DOHH2 (cell line): ENCODE measurements at regions not wholly inside any gene's neighbourhood (a gene's known extent, or its start where the extent isn't known, plus 50 kb on each side); places are given as distances from the start of the nearest gene placed in this dataset.

Experiments used
- EZH2phosphoT487 ChIP-seq: fragments of 200-600 bp; sonication (generic); IDR thresholded peaks from 2 replicates; pipeline ENCODE4 v1.6.1; 2017; ENCODE audit warnings: borderline replicate concordance, mild to moderate bottlenecking, antibody characterized with exemption, low read length, moderate library complexity, mixed read lengths
- TF ChIP-seq, protein P1 (sequence below): fragments of 200-600 bp; sonication (generic); IDR thresholded peaks from one replicate; pipeline ENCODE4 v1.5.1; 2014; ENCODE audit warnings: antibody characterized with exemption, mild to moderate bottlenecking, low read depth, low read length; ENCODE audit not compliant: poor library complexity, severe bottlenecking

DNA sequence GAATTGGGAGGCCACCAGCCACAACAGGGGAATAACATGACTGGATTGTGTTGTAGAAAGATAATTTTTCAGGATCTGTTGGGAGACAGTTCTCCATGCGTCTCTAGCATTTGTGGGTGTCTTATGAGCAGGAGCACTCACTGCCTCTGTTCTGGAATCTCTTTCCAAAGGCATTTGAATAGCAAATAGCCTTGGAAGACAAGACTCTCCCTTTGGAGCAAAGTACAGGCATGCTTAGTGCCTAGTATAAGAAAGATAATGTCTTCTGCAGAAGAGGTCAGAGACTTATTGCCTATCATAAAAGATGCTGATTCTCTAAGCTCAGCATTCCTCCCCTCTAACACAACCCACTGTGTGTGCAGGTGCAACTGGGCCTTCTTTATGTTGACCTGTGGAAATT is 58.3 kb downstream of the VCPKMT start:
- TF ChIP-seq, protein P1, sequence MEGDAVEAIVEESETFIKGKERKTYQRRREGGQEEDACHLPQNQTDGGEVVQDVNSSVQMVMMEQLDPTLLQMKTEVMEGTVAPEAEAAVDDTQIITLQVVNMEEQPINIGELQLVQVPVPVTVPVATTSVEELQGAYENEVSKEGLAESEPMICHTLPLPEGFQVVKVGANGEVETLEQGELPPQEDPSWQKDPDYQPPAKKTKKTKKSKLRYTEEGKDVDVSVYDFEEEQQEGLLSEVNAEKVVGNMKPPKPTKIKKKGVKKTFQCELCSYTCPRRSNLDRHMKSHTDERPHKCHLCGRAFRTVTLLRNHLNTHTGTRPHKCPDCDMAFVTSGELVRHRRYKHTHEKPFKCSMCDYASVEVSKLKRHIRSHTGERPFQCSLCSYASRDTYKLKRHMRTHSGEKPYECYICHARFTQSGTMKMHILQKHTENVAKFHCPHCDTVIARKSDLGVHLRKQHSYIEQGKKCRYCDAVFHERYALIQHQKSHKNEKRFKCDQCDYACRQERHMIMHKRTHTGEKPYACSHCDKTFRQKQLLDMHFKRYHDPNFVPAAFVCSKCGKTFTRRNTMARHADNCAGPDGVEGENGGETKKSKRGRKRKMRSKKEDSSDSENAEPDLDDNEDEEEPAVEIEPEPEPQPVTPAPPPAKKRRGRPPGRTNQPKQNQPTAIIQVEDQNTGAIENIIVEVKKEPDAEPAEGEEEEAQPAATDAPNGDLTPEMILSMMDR: no peak
- no peak for TF ChIP-seq EZH2phosphoT487
